GM23248 (cell line): ENCODE measurements at regions not wholly inside any gene's neighbourhood (a gene's known extent, or its start where the extent isn't known, plus 50 kb on each side); places are given as distances from the start of the nearest gene placed in this dataset.

ENCODE experiments used
- DNase-seq: peaks from one replicate; pipeline ENCODE4 v3.0.0-alpha.2; 2015
- H2AFZ ChIP-seq: fragments of 200-600 bp; sonication (generic); 2 replicates; pipeline ENCODE4 v1.6.1; 2016; ENCODE audit warnings: antibody characterized with exemption
- H3F3A ChIP-seq: fragments of 200-600 bp; sonication (generic); 2 replicates; pipeline ENCODE4 v1.6.1; 2016; ENCODE audit warnings: mild to moderate bottlenecking, antibody characterized with exemption, mixed run types; ENCODE audit not compliant: insufficient read depth
- H3K27ac ChIP-seq: fragments of 200-600 bp; sonication (generic); 2 replicates; pipeline ENCODE4 v1.5.1; 2016; ENCODE audit warnings: mild to moderate bottlenecking
- H3K27me3 ChIP-seq: fragments of 200-600 bp; sonication (generic); replicated peaks from 2 replicates; pipeline ENCODE4 v1.6.1; 2016; ENCODE audit warnings: mild to moderate bottlenecking; ENCODE audit not compliant: insufficient read depth
- H3K36me3 ChIP-seq: fragments of 200-600 bp; sonication (generic); 2 replicates; pipeline ENCODE4 v1.6.1; 2016; ENCODE audit warnings: low read depth, mild to moderate bottlenecking
- H3K4me1 ChIP-seq: fragments of 200-600 bp; sonication (generic); 2 replicates; pipeline ENCODE4 v1.6.1; 2016; ENCODE audit warnings: mild to moderate bottlenecking; ENCODE audit not compliant: insufficient read depth
- H3K4me2 ChIP-seq: fragments of 200-600 bp; sonication (generic); one replicate; pipeline ENCODE4 v1.6.1; 2016; ENCODE audit warnings: mild to moderate bottlenecking; ENCODE audit not compliant: unreplicated experiment
- H3K4me3 ChIP-seq: fragments of 200-600 bp; sonication (generic); 2 replicates; pipeline ENCODE4 v1.5.1; 2016; ENCODE audit warnings: mild to moderate bottlenecking
- H3K79me2 ChIP-seq: fragments of 200-600 bp; sonication (generic); 2 replicates; pipeline ENCODE4 v1.6.1; 2016; ENCODE audit warnings: mild to moderate bottlenecking; ENCODE audit not compliant: insufficient read depth
- H3K9ac ChIP-seq: fragments of 200-600 bp; sonication (generic); 2 replicates; pipeline ENCODE4 v1.6.1; 2016; ENCODE audit warnings: mild to moderate bottlenecking
- H3K9me2 ChIP-seq: fragments of 200-600 bp; sonication (generic); 2 replicates; pipeline ENCODE4 v1.6.1; 2016; ENCODE audit warnings: mixed run types, mild to moderate bottlenecking, moderate library complexity; ENCODE audit not compliant: insufficient read depth
- H3K9me3 ChIP-seq: fragments of 200-600 bp; sonication (generic); one replicate; pipeline ENCODE4 v1.6.1; 2017; ENCODE audit warnings: low read depth
- H4K20me1 ChIP-seq: fragments of 200-600 bp; sonication (generic); 2 replicates; pipeline ENCODE4 v1.6.0; 2016; ENCODE audit not compliant: insufficient read depth
- EZH2 ChIP-seq: fragments of 200-600 bp; sonication (generic); IDR thresholded peaks from 2 replicates; pipeline ENCODE4 v1.6.1; 2018; ENCODE audit warnings: antibody characterized with exemption, mild to moderate bottlenecking; ENCODE audit not compliant: insufficient read depth, poor library complexity, severe bottlenecking
- EZH2phosphoT487 ChIP-seq: fragments of 200-600 bp; sonication (generic); IDR thresholded peaks from 2 replicates; pipeline ENCODE4 v1.6.1; 2018; ENCODE audit warnings: antibody characterized with exemption, moderate library complexity, mild to moderate bottlenecking, low read depth; ENCODE audit not compliant: insufficient read depth
- WGBS, 2 experiments: methylation state at CpG; one replicate each; pipeline ENCODE4 v1.1.6; 2015 to 2017; ENCODE audit warnings: low lambda C conversion rate in 2 of 2, low coverage in 1 of 2; ENCODE audit errors: missing lambda C conversion rate in 2 of 2; 5-methylcytosine and 5-hydroxymethylcytosine counted together
- in situ Hi-C: fragments of 300-500 bp; cut with MboI; formaldehyde crosslinking; loops from 2 replicates; pipeline ENCODE4 v1.15.0; 2020

- 19 to 22% methylated on average over 3 of the region's 3 CpGs for WGBS, 2 experiments
- Histone ChIP-seq H3K9me2 (no peaks in the 10 kb centered on the region), H3F3A (peaks cover 12% of the 10 kb centered on the region), H2AFZ (no peak overlapping the region), H3K4me1 (peaks cover 47% of the 10 kb centered on the region), H3K4me3 (0 out of 2 replicates have a peak overlapping the region, but pooled peaks have one; percentile 16), H3K9me3 (no peaks in the 10 kb centered on the region), H3K9ac (no peak overlapping the region), H3K27me3 (no peaks in the 10 kb centered on the region), H3K4me2 (peak overlapping the region; percentile 27), H3K27ac (peak overlapping the region; percentile 55), H4K20me1 (no peaks in the 10 kb centered on the region), H3K79me2 (no peaks in the 10 kb centered on the region), H3K36me3 (no peaks in the 10 kb centered on the region)
- TF ChIP-seq EZH2phosphoT487, result peak; percentile 59; the same call in 1 of the 2 replicates
- no peak for TF ChIP-seq EZH2
- peak; percentile 90 for DNase-seq
- in situ Hi-C loops, result no loop called here
Observed at GRCh38 chr18:60466677-60467076, 94.1 kb upstream of the MC4R start.

GRCh38 chr18:60469387-60470100, 97.0 kb upstream of the MC4R start:
- Histone ChIP-seq H3K4me2 (peak overlapping the region; percentile 73), H2AFZ (peak overlapping the region; percentile 85), H3K4me1 (peaks cover 54% of the 10 kb centered on the region), H3F3A (peaks cover 12% of the 10 kb centered on the region), H3K36me3 (no peaks in the 10 kb centered on the region), H3K27me3 (no peaks in the 10 kb centered on the region), H3K79me2 (no peaks in the 10 kb centered on the region), H3K27ac (no peak overlapping the region), H3K9ac (peak overlapping the region; percentile 41; the same call in 1 of the 2 replicates), H4K20me1 (no peaks in the 10 kb centered on the region), H3K9me2 (no peaks in the 10 kb centered on the region), H3K9me3 (no peaks in the 10 kb centered on the region), H3K4me3 (peak overlapping the region; percentile 55)
- in situ Hi-C loops, result no loop called here
- peak; percentile 9 for DNase-seq
- WGBS, 2 experiments, result 10 to 13% methylated on average over 5 of the region's 5 CpGs
- TF ChIP-seq EZH2, result no peak
- no peak for TF ChIP-seq EZH2phosphoT487

GRCh38 chr18:60471652-60472051, 99.1 kb upstream of the MC4R start:
- peaks cover 44% of the 10 kb centered on the region for H3K4me1 ChIP-seq
- H3K79me2 ChIP-seq, result no peaks in the 10 kb centered on the region
- DNase-seq, result peak; percentile 54
- H2AFZ ChIP-seq, result no peak overlapping the region
- H3K27me3 ChIP-seq, result no peaks in the 10 kb centered on the region
- no peak overlapping the region for H3K4me3 ChIP-seq
- H3K9me2 ChIP-seq, result no peaks in the 10 kb centered on the region
- H3K36me3 ChIP-seq, result no peaks in the 10 kb centered on the region
- WGBS, 2 experiments, result 70 to 76% methylated on average over 1 of the region's 1 CpG
- in situ Hi-C loops, result no loop called here
- no peaks in the 10 kb centered on the region for H4K20me1 ChIP-seq
- no peak overlapping the region for H3K9ac ChIP-seq
- no peak for TF ChIP-seq EZH2phosphoT487
- no peak for TF ChIP-seq EZH2
- peak overlapping the region; percentile 1 for H3K4me2 ChIP-seq
- no peaks in the 10 kb centered on the region for H3K9me3 ChIP-seq
- H3F3A ChIP-seq, result peaks cover 12% of the 10 kb centered on the region
- H3K27ac ChIP-seq, result no peak overlapping the region

GRCh38 chr18:60485201-60485600, 112.6 kb upstream of the MC4R start:
- WGBS, 2 experiments, result 58 to 59% methylated on average over 2 of the region's 2 CpGs
- Histone ChIP-seq H3K9ac (no peak overlapping the region), H4K20me1 (no peaks in the 10 kb centered on the region), H2AFZ (peak overlapping the region; percentile 19; the same call in 1 of the 2 replicates), H3K4me2 (peak overlapping the region; percentile 30), H3K9me3 (no peaks in the 10 kb centered on the region), H3K27ac (no peak overlapping the region), H3F3A (no peaks in the 10 kb centered on the region), H3K36me3 (no peaks in the 10 kb centered on the region), H3K9me2 (no peaks in the 10 kb centered on the region), H3K27me3 (no peaks in the 10 kb centered on the region), H3K4me3 (no peak overlapping the region), H3K4me1 (peaks cover 12% of the 10 kb centered on the region; the same call in 1 of the 2 replicates), H3K79me2 (no peaks in the 10 kb centered on the region)
- in situ Hi-C loops, result no loop called here
- peak; percentile 48 for DNase-seq
- TF ChIP-seq EZH2, result no peak
- TF ChIP-seq EZH2phosphoT487, result no peak
